ENCODE measurements at regions not wholly inside any gene's neighbourhood (a gene's known extent, or its start where the extent isn't known, plus 50 kb on each side); places are given as distances from the start of the nearest gene placed in this dataset.

DNA sequence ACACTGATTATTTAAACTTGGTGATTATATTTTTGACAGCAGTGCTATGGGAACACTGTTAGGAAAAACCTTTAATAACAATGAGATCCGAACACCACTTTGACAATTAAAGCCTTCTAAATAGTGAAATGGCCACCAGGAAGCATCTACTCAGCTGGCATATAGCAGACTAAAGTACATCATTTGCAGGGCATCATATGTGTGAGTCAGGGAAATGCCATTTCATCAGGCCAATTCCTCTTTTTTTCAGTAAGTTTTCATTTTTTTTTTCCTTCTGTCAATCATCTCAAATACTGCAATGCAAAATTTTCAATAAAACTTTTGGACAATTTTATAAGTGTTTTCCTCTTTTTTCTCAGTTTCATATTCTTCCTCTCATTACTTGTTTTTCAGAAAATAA is 521.4 kb upstream of the SEMA3D start (continued):
- TF ChIP-seq, protein P1, sequence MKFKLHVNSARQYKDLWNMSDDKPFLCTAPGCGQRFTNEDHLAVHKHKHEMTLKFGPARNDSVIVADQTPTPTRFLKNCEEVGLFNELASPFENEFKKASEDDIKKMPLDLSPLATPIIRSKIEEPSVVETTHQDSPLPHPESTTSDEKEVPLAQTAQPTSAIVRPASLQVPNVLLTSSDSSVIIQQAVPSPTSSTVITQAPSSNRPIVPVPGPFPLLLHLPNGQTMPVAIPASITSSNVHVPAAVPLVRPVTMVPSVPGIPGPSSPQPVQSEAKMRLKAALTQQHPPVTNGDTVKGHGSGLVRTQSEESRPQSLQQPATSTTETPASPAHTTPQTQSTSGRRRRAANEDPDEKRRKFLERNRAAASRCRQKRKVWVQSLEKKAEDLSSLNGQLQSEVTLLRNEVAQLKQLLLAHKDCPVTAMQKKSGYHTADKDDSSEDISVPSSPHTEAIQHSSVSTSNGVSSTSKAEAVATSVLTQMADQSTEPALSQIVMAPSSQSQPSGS (IDR thresholded peaks at IDR 0.05; ENCODE audit: low read length) = no peak
- no peak for TF ChIP-seq NANOG (IDR thresholded peaks at IDR 0.05; ENCODE audit: insufficient read depth, low read depth, low read length, poor library complexity, severe bottlenecking)
- TF ChIP-seq, protein P2, sequence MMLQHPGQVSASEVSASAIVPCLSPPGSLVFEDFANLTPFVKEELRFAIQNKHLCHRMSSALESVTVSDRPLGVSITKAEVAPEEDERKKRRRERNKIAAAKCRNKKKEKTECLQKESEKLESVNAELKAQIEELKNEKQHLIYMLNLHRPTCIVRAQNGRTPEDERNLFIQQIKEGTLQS (IDR thresholded peaks at IDR 0.05; ENCODE audit: insufficient read depth, low read depth, low read length) = no peak

Measured in H1 (cell line).